RWPE1 (cell line): ENCODE measurements at regions not wholly inside any gene's neighbourhood (a gene's known extent, or its start where the extent isn't known, plus 50 kb on each side); places are given as distances from the start of the nearest gene placed in this dataset.

Experiments used
- CTCF ChIA-PET: fragments of 350-600 bp; sonication (Branson Sonifier 250); formaldehyde crosslinking; extraction: SDS; loops from one replicate; lab custom pipeline; 2021; lab: Yijun Ruan, JAX
- POLR2A ChIA-PET: fragments of 400-600 bp; formaldehyde crosslinking; extraction: SDS; loops from one replicate; lab custom pipeline; 2020; ENCODE audit warnings: antibody characterized with exemption; ENCODE audit not compliant: low non-redundant PET; lab: Yijun Ruan, JAX
- DNase-seq: peaks from one replicate; pipeline ENCODE4 v3.0.0; 2012; ENCODE audit warnings: low spot score
- H3K27ac ChIP-seq: fragments of 450-650 bp; 2 replicates; pipeline ENCODE4 v1.5.1; 2017
- TF ChIP-seq, protein P1 (sequence below): fragments of 450-650 bp; conservative IDR thresholded peaks from 2 replicates; pipeline ENCODE4 v1.5.1; 2017; ENCODE audit warnings: low read depth, mild to moderate bottlenecking

DNA sequence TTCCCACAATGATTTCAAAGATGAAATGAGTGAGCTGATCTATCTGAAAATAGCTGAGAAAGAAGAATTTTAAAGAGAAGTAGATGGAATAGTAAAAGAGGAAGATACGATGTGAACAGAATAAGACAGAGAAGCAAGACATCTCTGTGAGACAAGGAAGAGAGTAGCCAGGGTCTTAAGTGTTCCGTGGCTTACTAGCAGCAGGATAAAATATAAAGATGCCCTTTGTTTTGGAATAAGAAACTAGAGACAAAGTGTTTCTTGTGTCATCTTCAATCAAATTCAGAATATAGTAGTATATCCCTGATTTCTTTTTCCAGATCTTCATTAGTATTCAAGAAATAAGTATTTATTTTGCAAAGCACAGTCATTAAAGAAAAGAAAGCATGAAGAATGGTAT, 281.0 kb upstream of the NECTIN3 start:
- ChIA-PET POLR2A (no interaction called here), CTCF (no interaction called here)
- TF ChIP-seq, protein P1, sequence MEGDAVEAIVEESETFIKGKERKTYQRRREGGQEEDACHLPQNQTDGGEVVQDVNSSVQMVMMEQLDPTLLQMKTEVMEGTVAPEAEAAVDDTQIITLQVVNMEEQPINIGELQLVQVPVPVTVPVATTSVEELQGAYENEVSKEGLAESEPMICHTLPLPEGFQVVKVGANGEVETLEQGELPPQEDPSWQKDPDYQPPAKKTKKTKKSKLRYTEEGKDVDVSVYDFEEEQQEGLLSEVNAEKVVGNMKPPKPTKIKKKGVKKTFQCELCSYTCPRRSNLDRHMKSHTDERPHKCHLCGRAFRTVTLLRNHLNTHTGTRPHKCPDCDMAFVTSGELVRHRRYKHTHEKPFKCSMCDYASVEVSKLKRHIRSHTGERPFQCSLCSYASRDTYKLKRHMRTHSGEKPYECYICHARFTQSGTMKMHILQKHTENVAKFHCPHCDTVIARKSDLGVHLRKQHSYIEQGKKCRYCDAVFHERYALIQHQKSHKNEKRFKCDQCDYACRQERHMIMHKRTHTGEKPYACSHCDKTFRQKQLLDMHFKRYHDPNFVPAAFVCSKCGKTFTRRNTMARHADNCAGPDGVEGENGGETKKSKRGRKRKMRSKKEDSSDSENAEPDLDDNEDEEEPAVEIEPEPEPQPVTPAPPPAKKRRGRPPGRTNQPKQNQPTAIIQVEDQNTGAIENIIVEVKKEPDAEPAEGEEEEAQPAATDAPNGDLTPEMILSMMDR, result no peak
- no peak for DNase-seq
- no peak overlapping the region for H3K27ac ChIP-seq

DNA sequence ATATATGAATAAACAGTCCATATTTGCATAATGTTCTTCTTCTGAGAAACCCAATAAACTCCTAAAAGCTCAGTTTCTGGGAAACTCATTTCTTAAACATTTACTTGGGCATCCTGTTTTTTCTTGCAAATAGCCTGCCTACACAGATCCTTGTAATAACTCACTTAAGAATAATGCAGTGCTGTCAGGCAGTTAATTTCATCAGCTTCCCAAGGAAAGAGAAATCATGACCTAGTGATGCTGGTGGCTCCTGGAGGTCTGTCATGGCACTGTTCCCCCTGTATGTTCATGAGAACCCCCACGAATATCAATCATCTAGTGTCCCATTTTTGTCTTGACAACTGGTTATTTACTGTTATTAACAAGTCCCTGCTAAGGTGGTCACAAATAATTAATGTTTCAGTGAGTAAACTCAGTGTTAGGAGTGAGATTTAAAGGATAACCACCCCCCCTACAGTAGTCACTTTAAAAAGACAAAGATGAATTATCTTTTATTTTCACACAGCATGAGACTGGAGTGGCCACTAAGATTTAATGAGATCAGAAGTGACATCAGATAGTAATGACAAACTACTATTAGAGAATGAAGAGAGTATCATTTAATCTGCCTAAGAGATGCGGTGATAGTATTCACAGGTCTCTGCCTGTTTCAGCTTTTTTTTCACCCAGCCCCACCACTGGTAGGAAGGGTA, 279.5 kb upstream of the NECTIN3 start:
- ChIA-PET CTCF (no interaction called here), POLR2A (no interaction called here)
- no peak overlapping the region for H3K27ac ChIP-seq
- TF ChIP-seq, protein P1, result no peak
- no peak for DNase-seq

DNA sequence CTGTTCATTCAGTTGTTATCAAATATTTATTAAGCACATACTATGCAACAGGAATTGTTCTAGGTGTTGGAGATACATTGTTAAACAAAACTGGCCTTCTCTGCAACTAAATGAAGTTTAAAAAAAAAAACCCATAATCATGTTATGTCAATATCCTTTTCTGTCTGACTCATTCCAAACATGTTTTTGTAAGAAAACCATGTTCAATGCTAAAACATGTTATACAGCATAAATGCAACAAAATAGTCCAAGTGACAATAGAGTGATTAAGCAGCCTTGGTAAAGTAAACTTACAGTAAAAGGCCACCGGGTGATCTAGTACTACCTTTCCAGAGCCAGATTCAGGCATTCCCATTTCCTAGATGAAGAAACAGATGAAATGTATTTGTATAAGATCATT, 278.0 kb upstream of the NECTIN3 start:
- ChIA-PET CTCF (no interaction called here), POLR2A (no interaction called here)
- TF ChIP-seq, protein P1, result no peak
- no peak for DNase-seq
- H3K27ac ChIP-seq, result no peak overlapping the region

DNA sequence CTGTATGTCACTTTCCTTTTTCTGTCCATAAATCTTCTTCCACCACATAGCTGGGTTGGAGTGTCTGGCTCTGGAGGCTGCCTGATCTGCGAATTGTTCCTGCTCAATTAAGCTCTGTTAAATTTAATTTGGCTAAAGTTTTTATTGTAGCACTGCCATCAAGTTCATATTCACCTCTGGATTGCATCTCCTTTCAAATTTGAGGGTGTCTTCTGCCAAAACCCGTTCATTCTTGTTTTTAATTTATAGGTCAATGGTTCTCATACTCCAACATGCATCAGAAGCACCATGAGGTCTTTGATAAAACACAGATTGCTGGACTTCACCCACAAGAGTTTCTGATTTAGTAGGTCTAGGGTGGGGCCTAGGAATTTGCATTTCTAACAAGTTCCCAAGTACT, 276.5 kb upstream of the NECTIN3 start:
- CTCF ChIA-PET, result no interaction called here

DNA sequence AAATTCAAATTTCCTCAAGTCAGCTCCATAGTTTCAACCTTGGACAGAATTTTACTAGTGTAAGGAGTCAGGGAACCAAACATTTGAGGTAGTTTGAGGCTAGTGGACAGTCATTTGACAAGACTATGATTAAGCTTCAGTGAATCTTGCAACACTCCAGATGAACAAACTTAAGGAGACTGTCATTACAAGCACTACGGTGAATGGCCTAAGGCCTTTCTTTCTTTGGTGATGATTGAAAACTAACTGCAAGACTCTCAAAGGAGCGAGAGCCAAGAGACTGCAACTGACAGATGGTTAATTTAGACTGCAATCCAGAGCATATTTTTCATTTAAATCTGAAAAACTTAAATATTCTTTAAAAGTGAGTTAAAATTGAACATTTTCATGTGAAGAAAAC, 272.3 kb upstream of the NECTIN3 start:
- CTCF ChIA-PET, result interaction anchor here (0.6 kb wide), 1 partner anchor 8 kb away, joined by 4 read pairs; no protein-coding TSS in a partner anchor
- no peak overlapping the region for H3K27ac ChIP-seq
- DNase-seq, result no peak
- TF ChIP-seq, protein P1, result no peak
- POLR2A ChIA-PET, result no interaction called here

More for the DNA sequence above, 276.5 kb upstream of the NECTIN3 start:
- TF ChIP-seq, protein P1, result no peak
- POLR2A ChIA-PET, result no interaction called here
- no peak for DNase-seq
- no peak overlapping the region for H3K27ac ChIP-seq

DNA sequence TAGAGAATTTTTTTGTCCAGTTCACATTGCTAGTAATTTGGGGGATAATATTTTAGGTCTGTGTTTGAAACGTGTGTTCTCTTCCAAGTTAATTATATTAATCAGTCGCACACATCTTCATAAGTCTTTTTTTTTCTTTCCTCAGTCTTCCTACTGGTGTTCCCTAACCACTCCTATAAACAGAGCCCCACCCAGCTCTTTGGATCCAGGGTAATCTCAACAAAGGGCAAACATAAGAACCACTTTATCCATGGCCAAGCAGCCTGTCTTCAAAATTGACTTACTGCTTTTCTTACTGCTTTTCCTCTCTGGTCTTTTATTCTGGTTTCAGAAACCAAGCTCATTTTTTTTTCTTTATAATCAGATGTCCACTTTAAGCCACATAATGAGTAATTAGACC, 266.8 kb upstream of the NECTIN3 start:
- no peak for DNase-seq
- POLR2A ChIA-PET, result no interaction called here
- H3K27ac ChIP-seq, result no peak overlapping the region
- TF ChIP-seq, protein P1, result no peak
- CTCF ChIA-PET, result no interaction called here
